ENCODE measurements at regions not wholly inside any gene's neighbourhood (a gene's known extent, or its start where the extent isn't known, plus 50 kb on each side); places are given as distances from the start of the nearest gene placed in this dataset.
"Not testable (repeated sequence)": the region's sequence is repeated elsewhere in the genome, so short reads cannot be mapped to it uniquely, and the experiment has no call there.

DNA sequence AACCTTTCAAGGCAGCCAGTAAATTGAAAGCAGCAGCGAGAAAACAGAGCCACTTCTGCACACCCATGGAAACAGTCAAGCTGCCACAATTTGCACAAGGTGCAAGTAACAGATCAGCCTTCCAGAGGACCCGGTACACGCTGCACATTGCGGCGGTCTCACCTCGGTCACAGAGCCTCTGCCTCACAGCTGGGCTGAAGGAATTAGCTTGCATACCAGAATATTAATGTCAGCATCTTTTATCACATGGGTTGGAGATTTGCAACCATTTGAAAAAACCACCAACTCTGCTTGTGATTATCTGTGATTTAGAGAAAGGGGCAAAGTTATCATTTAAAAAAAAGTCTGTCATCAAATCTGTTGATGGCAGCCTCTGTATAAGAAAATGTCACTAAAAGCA lies 330.5 kb upstream of the TCF4 start:
- no peaks in the 10 kb centered on the region for H3K4me1 Mint-ChIP-seq (ENCODE audit: low read depth)

GRCh38 chr18:55912919-55913318 lies 324.9 kb upstream of the TCF4 start:
- H3K4me3 Mint-ChIP-seq: no peak overlapping the region
- H3K4me1 Mint-ChIP-seq (ENCODE audit: low read depth): no peaks in the 10 kb centered on the region
- no peak for ATAC-seq
- H3K36me3 Mint-ChIP-seq (ENCODE audit: insufficient read depth): no peaks in the 10 kb centered on the region
- no peaks in the 10 kb centered on the region for H3K27me3 Mint-ChIP-seq (ENCODE audit: low read depth)
- DNase-seq: no peak
- peaks cover 10% of the 10 kb centered on the region for H3K9me3 Mint-ChIP-seq

More for the DNA sequence above, 330.5 kb upstream of the TCF4 start:
- H3K9me3 Mint-ChIP-seq: peaks cover 13% of the 10 kb centered on the region
- no peak overlapping the region for H3K4me3 Mint-ChIP-seq
- no peak for DNase-seq
- ATAC-seq: no peak
- no peaks in the 10 kb centered on the region for H3K36me3 Mint-ChIP-seq (ENCODE audit: insufficient read depth)
- no peaks in the 10 kb centered on the region for H3K27me3 Mint-ChIP-seq (ENCODE audit: low read depth)

DNA sequence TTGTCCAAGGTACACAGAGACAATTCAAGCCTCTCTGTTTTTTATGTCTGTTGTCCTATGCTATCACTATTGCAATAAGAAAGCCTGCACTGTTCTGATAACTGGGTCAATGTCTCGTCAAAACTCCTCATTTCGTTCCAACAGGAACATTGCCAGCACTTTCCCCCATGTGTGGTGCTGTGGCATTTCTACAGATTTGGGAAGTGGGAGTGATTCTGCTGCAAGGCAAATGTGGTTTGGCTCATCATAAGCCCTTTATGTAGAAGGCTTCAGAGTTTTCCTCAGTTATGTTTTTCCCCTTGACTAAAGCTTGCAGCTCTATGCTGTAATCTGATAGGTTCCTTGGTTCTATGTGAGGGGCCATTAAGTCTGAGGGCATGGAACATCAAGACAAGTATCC lies 324.1 kb upstream of the TCF4 start:
- no peaks in the 10 kb centered on the region for H3K27me3 Mint-ChIP-seq (ENCODE audit: low read depth)
- ATAC-seq (no peak), DNase-seq (no peak)
- H3K36me3 Mint-ChIP-seq (ENCODE audit: insufficient read depth): no peaks in the 10 kb centered on the region
- H3K4me3 Mint-ChIP-seq: no peak overlapping the region
- peaks cover 10% of the 10 kb centered on the region for H3K9me3 Mint-ChIP-seq
- no peaks in the 10 kb centered on the region for H3K4me1 Mint-ChIP-seq (ENCODE audit: low read depth)

DNA sequence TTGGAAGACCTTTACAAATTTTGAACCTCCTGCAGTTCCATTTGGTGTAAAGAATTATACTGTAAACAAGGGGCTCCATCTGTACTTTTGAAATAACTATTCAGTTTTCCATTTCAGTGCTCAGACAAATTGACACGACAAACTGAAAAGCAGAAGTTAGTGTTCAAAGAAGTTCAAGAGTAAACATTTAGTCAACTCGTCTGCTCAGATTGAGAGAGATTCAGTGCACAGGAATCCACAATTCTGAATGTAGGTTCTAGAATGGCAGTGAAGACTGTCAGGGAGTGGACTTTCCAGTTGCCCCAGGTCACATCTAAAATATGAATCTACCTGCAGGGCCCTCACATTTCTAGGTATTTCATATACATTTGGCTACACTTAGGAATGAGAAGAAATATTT lies 322.3 kb upstream of the TCF4 start:
- Mint-ChIP-seq H3K36me3 (ENCODE audit: insufficient read depth) (no peaks in the 10 kb centered on the region), H3K9me3 (peaks cover 12% of the 10 kb centered on the region), H3K4me3 (no peak overlapping the region), H3K4me1 (ENCODE audit: low read depth) (no peaks in the 10 kb centered on the region), H3K27me3 (ENCODE audit: low read depth) (no peaks in the 10 kb centered on the region)
- ATAC-seq (no peak), DNase-seq (no peak)

DNA sequence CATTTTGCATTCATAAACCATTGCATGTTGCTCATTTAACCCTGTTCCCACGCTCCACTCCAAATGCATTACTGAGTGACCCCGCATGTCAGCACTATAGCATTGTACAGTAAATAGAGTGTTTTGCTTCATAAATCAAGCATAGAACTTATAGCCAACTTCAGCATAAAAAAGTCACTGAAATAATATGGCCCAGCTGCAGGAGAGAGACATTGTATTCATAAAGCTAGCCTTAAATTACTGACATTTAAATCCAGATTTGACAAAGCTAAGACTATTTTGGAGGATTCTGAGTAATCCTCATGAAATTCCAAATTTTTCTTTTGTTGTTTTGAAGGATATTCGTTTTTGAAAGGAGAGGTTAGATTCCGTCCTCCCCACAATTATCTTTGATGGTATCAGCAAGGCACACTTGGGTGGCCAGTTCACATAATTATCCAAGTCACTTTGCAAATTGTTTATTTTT lies 320.9 kb upstream of the TCF4 start:
- ATAC-seq: no peak
- Mint-ChIP-seq H3K4me1 (ENCODE audit: low read depth) (no peaks in the 10 kb centered on the region), H3K27me3 (ENCODE audit: low read depth) (no peaks in the 10 kb centered on the region)

GRCh38 chr18:55907453-55908175 lies 319.6 kb upstream of the TCF4 start:
- peaks cover 7% of the 10 kb centered on the region for H3K9me3 Mint-ChIP-seq
- ATAC-seq: no peak
- H3K4me3 Mint-ChIP-seq: no peak overlapping the region
- H3K4me1 Mint-ChIP-seq (ENCODE audit: low read depth): no peaks in the 10 kb centered on the region
- H3K27me3 Mint-ChIP-seq (ENCODE audit: low read depth): no peaks in the 10 kb centered on the region
- no peak for DNase-seq
- H3K36me3 Mint-ChIP-seq (ENCODE audit: insufficient read depth): no peaks in the 10 kb centered on the region

More for the DNA sequence above, 320.9 kb upstream of the TCF4 start:
- no peaks in the 10 kb centered on the region for H3K36me3 Mint-ChIP-seq (ENCODE audit: insufficient read depth)
- H3K9me3 Mint-ChIP-seq: peaks cover 8% of the 10 kb centered on the region
- no peak for DNase-seq
- no peak overlapping the region for H3K4me3 Mint-ChIP-seq

DNA sequence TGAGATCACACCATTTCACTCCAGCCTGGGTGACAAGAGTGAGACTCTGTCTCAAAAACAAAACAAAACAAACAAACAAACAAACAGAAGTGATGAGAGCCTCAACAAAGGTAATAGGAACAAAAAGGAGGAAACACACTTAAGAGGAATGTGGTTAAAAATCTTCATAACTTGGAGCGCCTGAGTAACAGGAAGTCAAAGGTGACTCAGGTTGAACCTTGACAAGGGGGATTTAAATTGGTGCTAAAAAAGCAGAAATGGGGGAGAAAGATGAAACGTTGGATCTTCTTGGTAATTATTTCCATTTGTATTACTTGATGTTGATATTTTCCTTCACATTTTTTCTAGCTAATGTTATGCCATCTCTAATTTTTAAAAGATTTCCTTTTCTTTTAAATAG lies 318.5 kb upstream of the TCF4 start:
- Mint-ChIP-seq H3K27me3 (ENCODE audit: low read depth) (no peaks in the 10 kb centered on the region), H3K9me3 (peaks cover 5% of the 10 kb centered on the region), H3K4me3 (no peak overlapping the region), H3K36me3 (ENCODE audit: insufficient read depth) (no peaks in the 10 kb centered on the region), H3K4me1 (ENCODE audit: low read depth) (no peaks in the 10 kb centered on the region)
- ATAC-seq (no peak), DNase-seq (no peak)

DNA sequence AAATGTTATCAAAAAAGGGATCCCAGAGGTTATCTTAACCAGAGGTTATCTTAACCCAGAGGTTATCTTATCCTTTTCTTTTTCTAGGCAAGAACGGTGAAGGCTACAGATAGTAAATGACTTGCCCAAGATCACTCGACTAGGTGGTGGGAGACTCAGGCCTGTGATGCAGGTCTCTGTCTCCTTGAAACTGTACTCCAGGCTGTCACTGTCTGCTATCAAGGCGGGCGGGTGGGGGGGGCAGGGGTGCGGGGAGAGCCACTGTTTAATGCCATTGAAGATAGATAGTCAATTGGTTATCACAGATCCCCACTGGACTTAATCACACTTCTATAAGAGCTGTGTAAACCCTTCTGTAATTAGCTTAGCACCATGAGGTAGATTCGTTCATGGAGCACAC lies 315.9 kb upstream of the TCF4 start:
- no peaks in the 10 kb centered on the region for H3K27me3 Mint-ChIP-seq (ENCODE audit: low read depth)

DNA sequence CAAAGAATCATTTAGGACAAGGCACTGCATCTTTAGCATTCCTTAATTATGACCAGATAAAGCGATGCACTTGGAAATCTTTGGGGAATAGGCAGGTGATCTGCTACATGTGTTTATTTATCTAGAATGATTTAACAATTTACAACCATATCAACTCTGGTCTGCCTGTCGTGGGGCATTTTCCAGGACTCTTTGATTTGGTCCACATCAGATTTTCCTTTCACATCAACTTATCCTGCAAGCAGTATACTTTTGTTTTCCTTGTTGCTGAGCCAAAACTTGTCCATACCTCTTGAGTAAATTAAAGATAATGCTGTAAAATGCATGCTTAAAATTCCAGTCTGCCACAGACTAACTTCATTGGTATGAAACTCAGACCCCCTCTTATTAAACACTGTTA lies 312.4 kb upstream of the TCF4 start:
- no peaks in the 10 kb centered on the region for H3K9me3 Mint-ChIP-seq
- no peaks in the 10 kb centered on the region for H3K27me3 Mint-ChIP-seq (ENCODE audit: low read depth)
- H3K36me3 Mint-ChIP-seq (ENCODE audit: insufficient read depth): no peaks in the 10 kb centered on the region
- no peaks in the 10 kb centered on the region for H3K4me1 Mint-ChIP-seq (ENCODE audit: low read depth)
- H3K4me3 Mint-ChIP-seq: no peak overlapping the region
- no peak for DNase-seq
- ATAC-seq: no peak

More for the DNA sequence above, 315.9 kb upstream of the TCF4 start:
- DNase-seq: no peak
- Mint-ChIP-seq H3K9me3 (peaks cover 5% of the 10 kb centered on the region), H3K4me3 (no peak overlapping the region), H3K4me1 (ENCODE audit: low read depth) (no peaks in the 10 kb centered on the region), H3K36me3 (ENCODE audit: insufficient read depth) (no peaks in the 10 kb centered on the region)
- no peak for ATAC-seq

DNA sequence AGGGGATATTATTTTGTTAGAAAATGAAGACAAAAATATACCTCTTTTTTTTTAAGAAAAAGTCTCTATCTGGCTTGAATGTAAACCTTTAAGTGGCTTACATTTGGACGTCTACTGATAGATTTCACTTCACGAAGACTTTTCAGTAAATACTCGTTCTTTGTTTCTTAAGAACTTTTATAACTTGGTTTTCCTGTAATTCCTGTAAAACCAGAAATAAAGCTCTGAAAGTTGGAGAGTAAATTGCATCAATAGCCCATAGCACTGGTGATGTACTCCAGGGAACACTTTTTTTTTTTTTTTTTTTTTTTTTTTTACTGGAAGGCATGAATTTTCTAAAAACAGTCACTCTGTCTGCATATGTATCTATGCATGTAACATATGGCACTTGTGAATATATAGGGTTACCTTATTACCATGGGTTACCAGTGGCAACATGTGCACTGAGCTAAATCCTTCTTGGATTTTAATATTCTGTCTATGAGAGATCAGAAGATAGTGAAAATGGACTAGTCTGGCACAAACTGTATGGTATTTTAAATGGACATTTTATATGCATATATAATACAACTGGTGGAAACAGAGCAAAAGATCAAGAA lies 309.2 kb upstream of the TCF4 start:
- Mint-ChIP-seq H3K36me3 (ENCODE audit: insufficient read depth) (no peaks in the 10 kb centered on the region), H3K9me3 (peaks cover 4% of the 10 kb centered on the region), H3K4me1 (ENCODE audit: low read depth) (no peaks in the 10 kb centered on the region), H3K4me3 (no peak overlapping the region), H3K27me3 (ENCODE audit: low read depth) (no peaks in the 10 kb centered on the region)
- ATAC-seq: no peak
- no peak for DNase-seq

GRCh38 chr18:55893948-55894347 lies 306.0 kb upstream of the TCF4 start:
- Mint-ChIP-seq H3K36me3 (ENCODE audit: insufficient read depth) (no peaks in the 10 kb centered on the region), H3K4me3 (no peak overlapping the region), H3K9me3 (peaks cover 4% of the 10 kb centered on the region), H3K4me1 (ENCODE audit: low read depth) (no peaks in the 10 kb centered on the region), H3K27me3 (ENCODE audit: low read depth) (no peaks in the 10 kb centered on the region)
- DNase-seq (no peak), ATAC-seq (no peak)

DNA sequence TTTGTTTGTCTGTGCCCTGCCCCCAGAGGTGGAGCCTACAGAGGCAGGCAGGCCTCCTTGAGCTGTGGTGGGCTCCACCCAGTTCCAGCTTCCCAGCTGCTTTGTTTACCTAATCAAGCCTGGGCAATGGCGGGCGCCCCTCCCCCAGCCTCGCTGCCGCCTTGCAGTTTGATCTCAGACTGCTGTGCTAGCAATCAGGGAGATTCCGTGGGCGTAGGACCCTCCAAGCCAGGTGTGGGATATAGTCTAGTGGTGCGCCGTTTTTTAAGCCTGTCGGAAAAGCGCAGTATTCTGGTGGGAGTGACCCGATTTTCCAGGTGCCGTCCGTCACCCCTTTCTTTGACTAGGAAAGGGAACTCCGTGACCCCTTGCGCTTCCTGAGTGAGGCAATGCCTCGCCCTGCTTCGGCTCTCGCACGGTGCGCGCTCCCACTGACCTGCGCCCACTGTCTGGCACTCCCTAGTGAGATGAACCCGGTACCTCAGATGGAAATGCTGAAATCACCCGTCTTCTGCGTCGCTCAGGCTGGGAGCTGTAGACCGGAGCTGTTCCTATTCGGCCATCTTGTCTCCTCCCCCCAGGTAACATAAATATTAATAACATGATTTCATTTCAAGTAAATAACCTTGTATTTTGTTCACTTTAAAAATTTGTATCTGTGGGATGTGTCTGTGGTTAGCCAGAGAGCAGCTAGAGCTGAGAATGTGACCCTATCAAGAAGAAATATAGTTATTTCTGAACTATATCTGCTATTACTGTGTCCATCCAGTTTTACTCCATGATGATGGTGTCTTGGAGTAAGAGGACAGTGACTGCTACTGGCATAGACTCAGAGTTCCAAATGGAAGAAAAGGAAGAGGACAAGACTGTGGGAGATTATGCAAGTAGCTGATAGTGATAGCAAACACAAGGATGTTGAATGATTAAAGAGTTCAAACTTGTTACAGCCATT lies 305.1 kb upstream of the TCF4 start:
- not testable (repeated sequence) for H3K9me3 Mint-ChIP-seq; DNase-seq; ATAC-seq; H3K27me3 Mint-ChIP-seq (ENCODE audit: low read depth); H3K4me3 Mint-ChIP-seq; H3K4me1 Mint-ChIP-seq (ENCODE audit: low read depth); H3K36me3 Mint-ChIP-seq (ENCODE audit: insufficient read depth)

DNA sequence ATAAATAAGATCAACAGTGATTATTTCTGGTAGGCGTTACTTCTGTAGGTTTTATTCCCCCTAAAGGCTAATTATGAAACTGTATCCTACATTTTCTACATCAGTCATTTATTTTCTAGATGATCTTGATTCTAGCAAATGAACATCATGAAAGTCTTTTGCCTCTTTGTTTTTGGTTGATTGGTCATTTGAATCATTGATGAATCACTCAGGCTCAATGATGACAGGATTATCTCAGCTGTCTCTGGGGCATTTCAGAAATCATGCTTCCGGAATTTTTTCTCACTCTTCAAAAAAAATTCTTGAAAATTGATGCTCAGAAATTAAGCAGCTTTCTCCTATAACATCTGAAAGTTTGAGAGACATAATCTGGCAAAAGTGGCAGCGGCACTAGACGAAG lies 298.9 kb upstream of the TCF4 start:
- no peak for DNase-seq

GRCh38 chr18:55884498-55884897 lies 296.5 kb upstream of the TCF4 start:
- DNase-seq (no peak), ATAC-seq (no peak)
- H3K4me3 Mint-ChIP-seq: no peak overlapping the region
- no peaks in the 10 kb centered on the region for H3K9me3 Mint-ChIP-seq
- H3K27me3 Mint-ChIP-seq (ENCODE audit: low read depth): no peaks in the 10 kb centered on the region
- H3K36me3 Mint-ChIP-seq (ENCODE audit: insufficient read depth): no peaks in the 10 kb centered on the region
- H3K4me1 Mint-ChIP-seq (ENCODE audit: low read depth): no peaks in the 10 kb centered on the region

More for the DNA sequence above, 298.9 kb upstream of the TCF4 start:
- Mint-ChIP-seq H3K4me1 (ENCODE audit: low read depth) (no peaks in the 10 kb centered on the region), H3K4me3 (no peak overlapping the region), H3K9me3 (no peaks in the 10 kb centered on the region), H3K36me3 (ENCODE audit: insufficient read depth) (no peaks in the 10 kb centered on the region), H3K27me3 (ENCODE audit: low read depth) (no peaks in the 10 kb centered on the region)
- no peak for ATAC-seq
